ENCODE measurements at regions not wholly inside any gene's neighbourhood (a gene's known extent, or its start where the extent isn't known, plus 50 kb on each side); places are given as distances from the start of the nearest gene placed in this dataset.

- POLR2A ChIA-PET, result interaction anchor here (0.8 to 1.6 kb wide), 2 partner anchors 187 to 382 kb away, joined by 4 to 6 read pairs; partner anchors contain the start of genes FANCL and VRK2
- TF ChIP-seq PKNOX1 (IDR thresholded peaks at IDR 0.05), result no peak
- no peak for TF ChIP-seq TARDBP (IDR thresholded peaks at IDR 0.05)
- no peak for TF ChIP-seq FOXA1 (IDR thresholded peaks at IDR 0.05)
- TF ChIP-seq BHLHE40 (IDR thresholded peaks at IDR 0.05; ENCODE audit: borderline replicate concordance), result no peak
- TF ChIP-seq ZNF384 (IDR thresholded peaks at IDR 0.05), result no peak
- TF ChIP-seq NFRKB (IDR thresholded peaks at IDR 0.05), result no peak
- TF ChIP-seq ELF4 (IDR thresholded peaks at IDR 0.05), result no peak
- TF ChIP-seq FOXK2 (IDR thresholded peaks at IDR 0.05), result no peak
- no peak for TF ChIP-seq CTBP1 (IDR thresholded peaks at IDR 0.05; ENCODE audit: borderline replicate concordance)
- TF ChIP-seq LEF1 (IDR thresholded peaks at IDR 0.05; ENCODE audit: borderline replicate concordance), result no peak
- no peak for TF ChIP-seq L3MBTL2 (conservative IDR thresholded peaks at IDR 0.05)
- peak; percentile 57 for DNase-seq (ENCODE audit: extremely low spot score)
- CTCF ChIA-PET, result no interaction called here
These were observed 187.2 kb upstream of the FANCL start for GRCh38 chr2:58428096-58429013.

GRCh38 chr2:58427572-58428095 is 186.5 kb upstream of the FANCL start:
- ChIA-PET CTCF (interaction anchor here (0.5 kb wide), 1 partner anchor 705 kb away, joined by 3 read pairs; no protein-coding TSS in a partner anchor), POLR2A (interaction anchor here (0.8 to 1.6 kb wide), 2 partner anchors 186 to 381 kb away, joined by 4 to 6 read pairs; partner anchors contain the start of genes FANCL and VRK2)
- DNase-seq (ENCODE audit: extremely low spot score), result peak; percentile 19
- TF ChIP-seq L3MBTL2 (conservative IDR thresholded peaks at IDR 0.05), result peak; percentile 70
- TF ChIP-seq FOXM1 (IDR thresholded peaks at IDR 0.05; ENCODE audit: borderline replicate concordance), result no peak

- no peak for DNase-seq (ENCODE audit: extremely low spot score)
- ChIA-PET CTCF (interaction anchor here (0.6 kb wide), 2 partner anchors 140 to 313 kb away, joined by 3 read pairs; no protein-coding TSS in a partner anchor), POLR2A (interaction anchor here (1.8 kb wide), 1 partner anchor 379 kb away, joined by 5 read pairs; the partner anchor contains the start of gene VRK2)
- TF ChIP-seq NFRKB (IDR thresholded peaks at IDR 0.05) (no peak), FOXM1 (IDR thresholded peaks at IDR 0.05; ENCODE audit: borderline replicate concordance) (no peak), LEF1 (IDR thresholded peaks at IDR 0.05; ENCODE audit: borderline replicate concordance) (no peak), SP1 (IDR thresholded peaks at IDR 0.05) (no peak), ARNT (IDR thresholded peaks at IDR 0.05) (no peak), SUZ12 (IDR thresholded peaks at IDR 0.05) (no peak), L3MBTL2 (conservative IDR thresholded peaks at IDR 0.05) (no peak)
These were observed 184.2 kb upstream of the FANCL start for GRCh38 chr2:58425368-58425767.

- ChIA-PET CTCF (no interaction called here), POLR2A (interaction anchor here (1.4 kb wide), 1 partner anchor 179 kb away, joined by 3 read pairs; the partner anchor contains the start of gene FANCL)
- DNase-seq (ENCODE audit: extremely low spot score), result no peak
- TF ChIP-seq BHLHE40 (IDR thresholded peaks at IDR 0.05; ENCODE audit: borderline replicate concordance), result no peak
- TF ChIP-seq SUZ12 (IDR thresholded peaks at IDR 0.05), result no peak
- no peak for TF ChIP-seq ELF4 (IDR thresholded peaks at IDR 0.05)
These were observed 178.9 kb upstream of the FANCL start for GRCh38 chr2:58419983-58420382.

GRCh38 chr2:58416696-58417095 is 175.6 kb upstream of the FANCL start:
- ChIA-PET CTCF (no interaction called here), POLR2A (no interaction called here)
- TF ChIP-seq SUZ12 (IDR thresholded peaks at IDR 0.05), result no peak
- no peak for TF ChIP-seq LEF1 (IDR thresholded peaks at IDR 0.05; ENCODE audit: borderline replicate concordance)
- no peak for TF ChIP-seq FOXA1 (IDR thresholded peaks at IDR 0.05)
- no peak for TF ChIP-seq TARDBP (IDR thresholded peaks at IDR 0.05)
- TF ChIP-seq NFRKB (IDR thresholded peaks at IDR 0.05), result no peak
- TF ChIP-seq FOXM1 (IDR thresholded peaks at IDR 0.05; ENCODE audit: borderline replicate concordance), result no peak
- TF ChIP-seq FOXK2 (IDR thresholded peaks at IDR 0.05), result no peak
- TF ChIP-seq BHLHE40 (IDR thresholded peaks at IDR 0.05; ENCODE audit: borderline replicate concordance), result no peak
- TF ChIP-seq L3MBTL2 (conservative IDR thresholded peaks at IDR 0.05), result no peak
- no peak for TF ChIP-seq PKNOX1 (IDR thresholded peaks at IDR 0.05)
- TF ChIP-seq SP1 (IDR thresholded peaks at IDR 0.05), result no peak
- TF ChIP-seq ZNF384 (IDR thresholded peaks at IDR 0.05), result no peak
- no peak for DNase-seq (ENCODE audit: extremely low spot score)

GRCh38 chr2:58414506-58414905 is 173.4 kb upstream of the FANCL start:
- POLR2A ChIA-PET, result no interaction called here
- DNase-seq (ENCODE audit: extremely low spot score), result no peak
- TF ChIP-seq PKNOX1 (IDR thresholded peaks at IDR 0.05), result peak; percentile 77
- TF ChIP-seq SUZ12 (IDR thresholded peaks at IDR 0.05), result no peak
- CTCF ChIA-PET, result no interaction called here

- POLR2A ChIA-PET, result no interaction called here
- TF ChIP-seq L3MBTL2 (conservative IDR thresholded peaks at IDR 0.05) (no peak), LEF1 (IDR thresholded peaks at IDR 0.05; ENCODE audit: borderline replicate concordance) (no peak), ARNT (IDR thresholded peaks at IDR 0.05) (no peak), BHLHE40 (IDR thresholded peaks at IDR 0.05; ENCODE audit: borderline replicate concordance) (no peak), CTBP1 (IDR thresholded peaks at IDR 0.05; ENCODE audit: borderline replicate concordance) (no peak), ELF4 (IDR thresholded peaks at IDR 0.05) (no peak), PKNOX1 (IDR thresholded peaks at IDR 0.05) (no peak), TARDBP (IDR thresholded peaks at IDR 0.05) (no peak), SUZ12 (IDR thresholded peaks at IDR 0.05) (no peak), SP1 (IDR thresholded peaks at IDR 0.05) (no peak), HDGF (IDR thresholded peaks at IDR 0.05; ENCODE audit: borderline replicate concordance) (no peak), FOXM1 (IDR thresholded peaks at IDR 0.05; ENCODE audit: borderline replicate concordance) (no peak), FOXA1 (IDR thresholded peaks at IDR 0.05) (no peak), NFRKB (IDR thresholded peaks at IDR 0.05) (no peak), ZNF384 (IDR thresholded peaks at IDR 0.05) (no peak)
- DNase-seq (ENCODE audit: extremely low spot score), result no peak
- CTCF ChIA-PET, result no interaction called here
These were observed 169.4 kb upstream of the FANCL start for GRCh38 chr2:58410549-58410948.

Data from HEK293T (cell line).